GM12864 (cell line): ENCODE measurements at regions not wholly inside any gene's neighbourhood (a gene's known extent, or its start where the extent isn't known, plus 50 kb on each side); places are given as distances from the start of the nearest gene placed in this dataset.

Experiments used
- DNase-seq: peaks from one replicate; pipeline ENCODE4 v3.0.0-alpha.2; 2011; ENCODE audit warnings: low read depth
- H3K4me3 ChIP-seq: 2 replicates; pipeline ENCODE4 v1.5.1; 2011; ENCODE audit warnings: mild to moderate bottlenecking, low read depth, low read length, control low read depth
- TF ChIP-seq, protein P1 (sequence below): IDR thresholded peaks from 2 replicates; pipeline ENCODE4 v1.5.1; 2011; ENCODE audit warnings: low read depth, mild to moderate bottlenecking, moderate library complexity, low read length, control low read depth, inconsistent platforms; ENCODE audit errors: missing control alignments

- no peak overlapping the region for H3K4me3 ChIP-seq
- no peak for DNase-seq
- TF ChIP-seq, protein P1, sequence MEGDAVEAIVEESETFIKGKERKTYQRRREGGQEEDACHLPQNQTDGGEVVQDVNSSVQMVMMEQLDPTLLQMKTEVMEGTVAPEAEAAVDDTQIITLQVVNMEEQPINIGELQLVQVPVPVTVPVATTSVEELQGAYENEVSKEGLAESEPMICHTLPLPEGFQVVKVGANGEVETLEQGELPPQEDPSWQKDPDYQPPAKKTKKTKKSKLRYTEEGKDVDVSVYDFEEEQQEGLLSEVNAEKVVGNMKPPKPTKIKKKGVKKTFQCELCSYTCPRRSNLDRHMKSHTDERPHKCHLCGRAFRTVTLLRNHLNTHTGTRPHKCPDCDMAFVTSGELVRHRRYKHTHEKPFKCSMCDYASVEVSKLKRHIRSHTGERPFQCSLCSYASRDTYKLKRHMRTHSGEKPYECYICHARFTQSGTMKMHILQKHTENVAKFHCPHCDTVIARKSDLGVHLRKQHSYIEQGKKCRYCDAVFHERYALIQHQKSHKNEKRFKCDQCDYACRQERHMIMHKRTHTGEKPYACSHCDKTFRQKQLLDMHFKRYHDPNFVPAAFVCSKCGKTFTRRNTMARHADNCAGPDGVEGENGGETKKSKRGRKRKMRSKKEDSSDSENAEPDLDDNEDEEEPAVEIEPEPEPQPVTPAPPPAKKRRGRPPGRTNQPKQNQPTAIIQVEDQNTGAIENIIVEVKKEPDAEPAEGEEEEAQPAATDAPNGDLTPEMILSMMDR: no peak
These were observed 107.8 kb downstream of the OGFRL1 start for GRCh38 chr6:71396410-71396801.

GRCh38 chr6:71399279-71399678 is 110.7 kb downstream of the OGFRL1 start:
- DNase-seq: no peak
- H3K4me3 ChIP-seq: no peak overlapping the region
- TF ChIP-seq, protein P1: no peak

- no peak overlapping the region for H3K4me3 ChIP-seq
- no peak for DNase-seq
- TF ChIP-seq, protein P1: no peak
These were observed 112.2 kb downstream of the OGFRL1 start for GRCh38 chr6:71400852-71401251.

GRCh38 chr6:71402096-71402495 is 113.5 kb downstream of the OGFRL1 start:
- no peak for DNase-seq
- no peak overlapping the region for H3K4me3 ChIP-seq
- TF ChIP-seq, protein P1: no peak

GRCh38 chr6:71403422-71404134 is 115.0 kb downstream of the OGFRL1 start:
- TF ChIP-seq, protein P1: no peak
- H3K4me3 ChIP-seq: no peak overlapping the region
- DNase-seq: no peak

DNA sequence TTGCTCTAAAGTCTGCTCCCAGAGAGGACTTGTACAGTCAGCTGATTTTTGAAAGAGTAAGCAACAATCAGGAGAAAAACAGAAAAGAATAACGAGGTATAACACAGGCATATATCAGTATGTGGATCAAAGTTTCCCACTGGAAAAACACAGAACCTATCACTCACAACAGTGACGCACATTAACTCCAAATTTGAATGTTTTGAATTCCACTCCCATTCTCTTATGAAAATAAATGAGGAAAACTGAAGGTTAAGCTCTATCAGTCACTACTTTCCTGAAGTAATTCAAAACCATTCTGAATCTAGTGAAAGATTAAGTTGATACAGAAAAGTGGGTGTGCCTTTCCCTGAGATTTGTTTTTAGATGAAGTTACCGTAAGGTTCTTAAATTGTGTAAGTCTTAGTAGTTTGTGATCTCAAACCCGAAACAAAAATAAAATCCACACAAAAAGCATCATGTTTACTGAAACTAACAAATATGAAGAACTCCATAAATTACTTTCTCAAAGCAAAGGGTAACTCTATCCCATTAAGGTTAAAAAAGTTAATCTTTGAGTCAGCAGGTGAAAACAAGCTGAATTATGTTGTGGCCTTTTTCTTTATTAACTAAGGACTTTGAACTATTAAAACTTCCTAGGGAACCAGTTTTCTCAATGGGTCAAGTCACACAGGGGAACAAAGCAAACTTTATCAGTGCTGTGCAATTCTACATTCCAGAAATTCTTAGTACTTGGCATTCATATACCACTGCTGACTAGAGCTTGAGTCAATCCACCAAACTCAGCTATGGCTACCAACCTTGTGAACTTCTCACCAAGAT is 115.7 kb downstream of the OGFRL1 start:
- H3K4me3 ChIP-seq: no peak overlapping the region
- TF ChIP-seq, protein P1: no peak
- no peak for DNase-seq

DNA sequence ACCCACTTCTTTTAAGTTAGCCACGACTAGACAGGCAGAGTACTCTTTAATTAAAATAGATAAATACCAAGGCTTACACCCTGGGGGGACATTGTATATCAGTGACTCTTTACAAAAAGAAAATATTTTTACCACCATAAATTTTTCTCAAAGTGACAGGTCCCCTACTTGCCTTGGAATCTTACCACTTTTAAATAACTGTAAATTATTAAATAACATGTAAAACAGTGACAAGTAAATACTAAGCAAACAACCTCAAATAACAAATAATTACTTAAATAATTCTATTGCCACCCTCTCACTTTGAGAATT is 116.3 kb downstream of the OGFRL1 start:
- H3K4me3 ChIP-seq: no peak overlapping the region
- DNase-seq: no peak
- TF ChIP-seq, protein P1: no peak
